ENCODE measurements at regions not wholly inside any gene's neighbourhood (a gene's known extent, or its start where the extent isn't known, plus 50 kb on each side); places are given as distances from the start of the nearest gene placed in this dataset.

DNA sequence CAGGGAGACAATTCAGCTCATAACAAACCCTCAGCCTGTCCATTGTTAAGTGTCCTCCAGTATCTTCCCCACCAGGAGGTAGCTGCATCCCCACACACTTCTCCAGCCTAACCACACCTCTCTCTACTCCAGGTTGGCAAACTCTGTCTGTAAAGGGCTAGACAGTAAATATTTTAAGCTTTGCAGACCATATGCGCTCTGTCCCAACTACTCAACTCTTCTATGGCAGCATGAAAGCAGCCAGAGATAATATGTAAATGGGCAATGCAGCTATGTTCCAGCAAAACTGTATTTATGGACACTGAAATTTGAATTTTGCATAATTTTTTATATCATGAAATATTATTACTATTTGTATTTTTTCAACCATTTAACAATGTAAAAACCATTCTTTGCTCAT, 230.4 kb upstream of the STT3B start:
- Histone ChIP-seq H3F3A (replicated peaks; ENCODE audit: low read depth) (no peaks in the 10 kb centered on the region), H3K4me3 (no peak overlapping the region), H4K20me1 (replicated peaks; ENCODE audit: insufficient read depth) (no peaks in the 10 kb centered on the region), H2AFZ (no peak overlapping the region), H3K4me1 (ENCODE audit: insufficient read depth) (no peaks in the 10 kb centered on the region), H3K36me3 (ENCODE audit: insufficient read depth) (no peaks in the 10 kb centered on the region; the same call in 1 of the 2 replicates), H3K27ac (ENCODE audit: low read depth) (no peak overlapping the region), H3K27me3 (ENCODE audit: insufficient read depth) (no peaks in the 10 kb centered on the region), H3K79me2 (replicated peaks; ENCODE audit: insufficient read depth) (no peaks in the 10 kb centered on the region), H3K9me2 (ENCODE audit: insufficient read depth) (peaks cover 19% of the 10 kb centered on the region), H3K4me2 (no peak overlapping the region)
- H3K4me1 Mint-ChIP-seq: no peaks in the 10 kb centered on the region
- peaks cover 8% of the 10 kb centered on the region for H3K27me3 Mint-ChIP-seq (ENCODE audit: insufficient read depth, low read depth, poor library complexity)
- no peak overlapping the region for H3K4me3 Mint-ChIP-seq
- no peaks in the 10 kb centered on the region for H3K36me3 Mint-ChIP-seq (ENCODE audit: low read depth)
- DNase-seq (ENCODE audit: low spot score) (no peak), ATAC-seq (no peak)
- H3K27ac Mint-ChIP-seq: no peak overlapping the region
- H3K9me3 Mint-ChIP-seq: peaks cover 6% of the 10 kb centered on the region; the same call in 2 of the 3 replicates
- TF ChIP-seq REST (IDR thresholded peaks at IDR 0.05; ENCODE audit: unreplicated experiment): no peak
- TF ChIP-seq NANOG (IDR thresholded peaks at IDR 0.05; ENCODE audit: borderline replicate concordance): no peak
- no peak for TF ChIP-seq EZH2phosphoT487 (IDR thresholded peaks at IDR 0.05; ENCODE audit: unreplicated experiment)
- TF ChIP-seq STAT1 (IDR thresholded peaks at IDR 0.05; ENCODE audit: unreplicated experiment): no peak
- no peak for TF ChIP-seq POLR2AphosphoS5 (IDR thresholded peaks at IDR 0.05; ENCODE audit: low read depth)
- TF ChIP-seq, protein P1, sequence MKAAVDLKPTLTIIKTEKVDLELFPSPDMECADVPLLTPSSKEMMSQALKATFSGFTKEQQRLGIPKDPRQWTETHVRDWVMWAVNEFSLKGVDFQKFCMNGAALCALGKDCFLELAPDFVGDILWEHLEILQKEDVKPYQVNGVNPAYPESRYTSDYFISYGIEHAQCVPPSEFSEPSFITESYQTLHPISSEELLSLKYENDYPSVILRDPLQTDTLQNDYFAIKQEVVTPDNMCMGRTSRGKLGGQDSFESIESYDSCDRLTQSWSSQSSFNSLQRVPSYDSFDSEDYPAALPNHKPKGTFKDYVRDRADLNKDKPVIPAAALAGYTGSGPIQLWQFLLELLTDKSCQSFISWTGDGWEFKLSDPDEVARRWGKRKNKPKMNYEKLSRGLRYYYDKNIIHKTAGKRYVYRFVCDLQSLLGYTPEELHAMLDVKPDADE (IDR thresholded peaks at IDR 0.05): no peak
- TF ChIP-seq ZNF331 (CRISPR knock-in tag; IDR thresholded peaks at IDR 0.05; ENCODE audit: low read depth): no peak
- no peak for TF ChIP-seq JUNB (IDR thresholded peaks at IDR 0.05; ENCODE audit: unreplicated experiment)

GRCh38 chr3:31305340-31305739, 227.4 kb upstream of the STT3B start:
- DNase-seq (ENCODE audit: low spot score): no peak
- Mint-ChIP-seq H3K27me3 (ENCODE audit: insufficient read depth, low read depth, poor library complexity) (peaks cover 2% of the 10 kb centered on the region), H3K4me1 (no peaks in the 10 kb centered on the region), H3K4me3 (no peak overlapping the region), H3K9me3 (no peaks in the 10 kb centered on the region), H3K27ac (no peak overlapping the region), H3K36me3 (ENCODE audit: low read depth) (no peaks in the 10 kb centered on the region)
- no peaks in the 10 kb centered on the region for H3K27me3 ChIP-seq (ENCODE audit: insufficient read depth)
- no peak for ATAC-seq
- H4K20me1 ChIP-seq (replicated peaks; ENCODE audit: insufficient read depth): no peaks in the 10 kb centered on the region
- H3K36me3 ChIP-seq (ENCODE audit: insufficient read depth): no peaks in the 10 kb centered on the region
- H2AFZ ChIP-seq: no peak overlapping the region
- no peaks in the 10 kb centered on the region for H3K79me2 ChIP-seq (replicated peaks; ENCODE audit: insufficient read depth)
- no peak overlapping the region for H3K27ac ChIP-seq (ENCODE audit: low read depth)
- H3F3A ChIP-seq (replicated peaks; ENCODE audit: low read depth): no peaks in the 10 kb centered on the region
- peaks cover 20% of the 10 kb centered on the region for H3K9me2 ChIP-seq (ENCODE audit: insufficient read depth)
- TF ChIP-seq, protein P1 (IDR thresholded peaks at IDR 0.05): no peak
- no peak for TF ChIP-seq REST (IDR thresholded peaks at IDR 0.05; ENCODE audit: unreplicated experiment)
- TF ChIP-seq JUNB (IDR thresholded peaks at IDR 0.05; ENCODE audit: unreplicated experiment): no peak
- H3K4me1 ChIP-seq (ENCODE audit: insufficient read depth): no peaks in the 10 kb centered on the region
- H3K4me3 ChIP-seq: no peak overlapping the region
- no peak overlapping the region for H3K4me2 ChIP-seq
